ENCODE measurements at regions not wholly inside any gene's neighbourhood (a gene's known extent, or its start where the extent isn't known, plus 50 kb on each side); places are given as distances from the start of the nearest gene placed in this dataset.

DNA sequence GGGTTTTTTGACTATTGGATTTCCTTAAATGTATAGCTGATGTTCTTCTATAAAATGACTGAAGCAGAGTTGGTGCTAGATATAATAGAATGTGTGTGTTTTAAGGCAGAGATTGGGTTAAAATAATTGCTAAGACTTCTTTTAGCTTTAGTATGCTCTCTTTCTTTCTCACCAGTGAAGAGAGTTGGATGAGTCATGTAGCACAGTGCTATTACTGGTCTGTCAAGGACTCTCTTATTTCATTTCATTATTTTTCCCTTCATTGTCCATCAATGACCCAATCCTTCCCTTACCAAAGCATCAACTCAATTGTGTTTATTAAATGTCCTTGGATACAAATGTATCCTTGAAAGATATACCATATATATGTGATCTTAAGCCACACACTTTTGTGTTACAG, 268.9 kb downstream of the IRS2 start:
- Histone ChIP-seq H3K4me1 (ENCODE audit: insufficient read depth, low read length) (no peaks in the 10 kb centered on the region), H2AFZ (ENCODE audit: low read length) (no peak overlapping the region), H3K36me3 (ENCODE audit: low read depth, low read length) (no peaks in the 10 kb centered on the region), H3K9me3 (ENCODE audit: low read length) (no peaks in the 10 kb centered on the region), H3K27me3 (ENCODE audit: low read length) (no peaks in the 10 kb centered on the region), H3K4me3 (ENCODE audit: low read length) (no peak overlapping the region), H3F3A (ENCODE audit: low read length, unreplicated experiment) (no peaks in the 10 kb centered on the region), H3K4me2 (ENCODE audit: low read length) (no peak overlapping the region), H3K9ac (ENCODE audit: low read length) (no peak overlapping the region), H3K79me2 (ENCODE audit: low read length) (no peaks in the 10 kb centered on the region), H3K9me2 (replicated peaks; ENCODE audit: low read length) (no peaks in the 10 kb centered on the region), H3K27ac (ENCODE audit: low read length) (no peak overlapping the region), H4K20me1 (ENCODE audit: low read length) (no peaks in the 10 kb centered on the region)
- DNase-seq (peak; percentile 9), ATAC-seq (no peak)
- CTCF ChIA-PET, result no interaction called here
- TF ChIP-seq EZH2phosphoT487 (IDR thresholded peaks at IDR 0.05; ENCODE audit: borderline replicate concordance, low read length) (no peak), EZH2 (IDR thresholded peaks at IDR 0.05; ENCODE audit: low read length, unreplicated experiment) (no peak)
- TF ChIP-seq, protein P1, sequence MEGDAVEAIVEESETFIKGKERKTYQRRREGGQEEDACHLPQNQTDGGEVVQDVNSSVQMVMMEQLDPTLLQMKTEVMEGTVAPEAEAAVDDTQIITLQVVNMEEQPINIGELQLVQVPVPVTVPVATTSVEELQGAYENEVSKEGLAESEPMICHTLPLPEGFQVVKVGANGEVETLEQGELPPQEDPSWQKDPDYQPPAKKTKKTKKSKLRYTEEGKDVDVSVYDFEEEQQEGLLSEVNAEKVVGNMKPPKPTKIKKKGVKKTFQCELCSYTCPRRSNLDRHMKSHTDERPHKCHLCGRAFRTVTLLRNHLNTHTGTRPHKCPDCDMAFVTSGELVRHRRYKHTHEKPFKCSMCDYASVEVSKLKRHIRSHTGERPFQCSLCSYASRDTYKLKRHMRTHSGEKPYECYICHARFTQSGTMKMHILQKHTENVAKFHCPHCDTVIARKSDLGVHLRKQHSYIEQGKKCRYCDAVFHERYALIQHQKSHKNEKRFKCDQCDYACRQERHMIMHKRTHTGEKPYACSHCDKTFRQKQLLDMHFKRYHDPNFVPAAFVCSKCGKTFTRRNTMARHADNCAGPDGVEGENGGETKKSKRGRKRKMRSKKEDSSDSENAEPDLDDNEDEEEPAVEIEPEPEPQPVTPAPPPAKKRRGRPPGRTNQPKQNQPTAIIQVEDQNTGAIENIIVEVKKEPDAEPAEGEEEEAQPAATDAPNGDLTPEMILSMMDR (conservative IDR thresholded peaks at IDR 0.05; ENCODE audit: low read depth, low read length), result no peak
- POLR2A ChIA-PET (ENCODE audit: unreplicated experiment), result no interaction called here
- BruUV-seq (replicated peaks), result no TSS peak
- intact Hi-C loops (cut with micrococcal nuclease), result no loop called here

DNA sequence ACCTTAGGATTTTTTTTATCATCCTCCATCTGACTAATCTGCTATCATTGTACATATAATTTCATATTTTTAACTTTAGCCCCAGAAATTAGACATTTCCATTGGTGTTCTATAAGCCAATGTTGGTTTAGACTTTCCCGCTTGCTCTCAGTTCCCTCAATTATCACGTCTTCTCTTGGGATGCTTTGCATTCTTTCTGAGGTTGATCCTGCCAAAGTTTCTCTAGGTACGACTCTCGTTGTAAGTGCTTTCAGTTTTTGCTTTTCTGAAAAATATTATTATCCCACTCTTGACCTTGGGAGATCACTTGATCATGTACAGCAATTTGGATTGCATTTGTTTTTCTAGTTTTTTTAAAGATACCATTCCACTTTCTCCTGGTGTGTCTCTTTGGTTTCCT, 270.2 kb downstream of the IRS2 start:
- no peak overlapping the region for H3K4me2 ChIP-seq (ENCODE audit: low read length)
- TF ChIP-seq EZH2 (IDR thresholded peaks at IDR 0.05; ENCODE audit: low read length, unreplicated experiment) (no peak), EZH2phosphoT487 (IDR thresholded peaks at IDR 0.05; ENCODE audit: borderline replicate concordance, low read length) (no peak)
- TF ChIP-seq, protein P1 (conservative IDR thresholded peaks at IDR 0.05; ENCODE audit: low read depth, low read length), result no peak
- no TSS peak for BruUV-seq (replicated peaks)
- DNase-seq, result no peak
- H3K9me3 ChIP-seq (ENCODE audit: low read length), result no peaks in the 10 kb centered on the region
- H3K9ac ChIP-seq (ENCODE audit: low read length), result no peak overlapping the region
- H3K36me3 ChIP-seq (ENCODE audit: low read depth, low read length), result no peaks in the 10 kb centered on the region
- H3K27me3 ChIP-seq (ENCODE audit: low read length), result no peaks in the 10 kb centered on the region
- no peak overlapping the region for H3K4me3 ChIP-seq (ENCODE audit: low read length)
- ChIA-PET CTCF (no interaction called here), POLR2A (ENCODE audit: unreplicated experiment) (no interaction called here)
- no peaks in the 10 kb centered on the region for H3K4me1 ChIP-seq (ENCODE audit: insufficient read depth, low read length)
- H2AFZ ChIP-seq (ENCODE audit: low read length), result no peak overlapping the region
- no peak for ATAC-seq
- no peaks in the 10 kb centered on the region for H3K9me2 ChIP-seq (replicated peaks; ENCODE audit: low read length)
- no peaks in the 10 kb centered on the region for H3K79me2 ChIP-seq (ENCODE audit: low read length)
- no peaks in the 10 kb centered on the region for H4K20me1 ChIP-seq (ENCODE audit: low read length)
- H3F3A ChIP-seq (ENCODE audit: low read length, unreplicated experiment), result no peaks in the 10 kb centered on the region
- no peak overlapping the region for H3K27ac ChIP-seq (ENCODE audit: low read length)
- intact Hi-C loops (cut with micrococcal nuclease), result no loop called here

DNA sequence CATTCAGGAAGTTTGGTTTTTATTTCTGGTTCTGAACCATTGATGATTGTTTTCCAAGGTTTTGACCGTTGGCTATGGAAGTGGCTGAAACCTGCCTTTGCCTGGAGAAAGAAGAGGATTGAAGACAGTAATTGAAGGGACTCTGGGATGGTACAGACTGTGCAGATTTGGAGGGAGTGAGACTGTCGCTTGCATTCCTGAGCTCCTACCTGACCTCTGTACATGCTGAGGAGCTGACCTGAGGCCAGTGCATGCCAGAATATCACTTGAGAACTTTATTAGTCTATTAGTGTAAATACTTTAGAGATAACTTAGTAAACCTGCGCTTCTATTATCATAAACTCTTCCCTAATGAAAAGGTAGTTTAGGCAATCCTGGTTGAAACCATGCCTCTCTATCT, 276.4 kb downstream of the IRS2 start:
- ATAC-seq (no peak), DNase-seq (no peak)
- no peak overlapping the region for H2AFZ ChIP-seq (ENCODE audit: low read length)
- TF ChIP-seq EZH2 (IDR thresholded peaks at IDR 0.05; ENCODE audit: low read length, unreplicated experiment) (no peak), EZH2phosphoT487 (IDR thresholded peaks at IDR 0.05; ENCODE audit: borderline replicate concordance, low read length) (no peak)
- TF ChIP-seq, protein P1 (conservative IDR thresholded peaks at IDR 0.05; ENCODE audit: low read depth, low read length), result no peak
- H3K36me3 ChIP-seq (ENCODE audit: low read depth, low read length), result no peaks in the 10 kb centered on the region
- H3K4me1 ChIP-seq (ENCODE audit: insufficient read depth, low read length), result no peaks in the 10 kb centered on the region
- intact Hi-C loops (cut with micrococcal nuclease), result no loop called here
- no peaks in the 10 kb centered on the region for H3F3A ChIP-seq (ENCODE audit: low read length, unreplicated experiment)
- no peaks in the 10 kb centered on the region for H3K9me2 ChIP-seq (replicated peaks; ENCODE audit: low read length)
- no peak overlapping the region for H3K4me2 ChIP-seq (ENCODE audit: low read length)
- ChIA-PET POLR2A (ENCODE audit: unreplicated experiment) (no interaction called here), CTCF (no interaction called here)
- H3K4me3 ChIP-seq (ENCODE audit: low read length), result no peak overlapping the region
- no TSS peak for BruUV-seq (replicated peaks)
- H3K9ac ChIP-seq (ENCODE audit: low read length), result no peak overlapping the region
- H3K27ac ChIP-seq (ENCODE audit: low read length), result no peak overlapping the region
- no peaks in the 10 kb centered on the region for H3K79me2 ChIP-seq (ENCODE audit: low read length)
- no peaks in the 10 kb centered on the region for H3K9me3 ChIP-seq (ENCODE audit: low read length)
- no peaks in the 10 kb centered on the region for H4K20me1 ChIP-seq (ENCODE audit: low read length)
- H3K27me3 ChIP-seq (ENCODE audit: low read length), result no peaks in the 10 kb centered on the region

Data from PC-3 (cell line).